ENCODE measurements at regions not wholly inside any gene's neighbourhood (a gene's known extent, or its start where the extent isn't known, plus 50 kb on each side); places are given as distances from the start of the nearest gene placed in this dataset.

GRCh38 chr4:24042094-24042493 lies 152.2 kb upstream of the PPARGC1A start:
- no peak overlapping the region for H3K27ac Mint-ChIP-seq
- no peak overlapping the region for H3K4me3 Mint-ChIP-seq
- no peaks in the 10 kb centered on the region for H3K27me3 Mint-ChIP-seq
- no peaks in the 10 kb centered on the region for H3K9me3 Mint-ChIP-seq
- no peaks in the 10 kb centered on the region for H3K36me3 Mint-ChIP-seq (ENCODE audit: low read depth)
- no peaks in the 10 kb centered on the region for H3K4me1 Mint-ChIP-seq (ENCODE audit: low read depth)

- H3K36me3 Mint-ChIP-seq (ENCODE audit: low read depth) = no peaks in the 10 kb centered on the region
- H3K27ac Mint-ChIP-seq = no peak overlapping the region
- H3K4me3 Mint-ChIP-seq = no peak overlapping the region
- no peaks in the 10 kb centered on the region for H3K27me3 Mint-ChIP-seq
- H3K4me1 Mint-ChIP-seq (ENCODE audit: low read depth) = no peaks in the 10 kb centered on the region
- H3K9me3 Mint-ChIP-seq = no peaks in the 10 kb centered on the region
Measured at GRCh38 chr4:24040811-24041210, 151.0 kb upstream of the PPARGC1A start.

DNA sequence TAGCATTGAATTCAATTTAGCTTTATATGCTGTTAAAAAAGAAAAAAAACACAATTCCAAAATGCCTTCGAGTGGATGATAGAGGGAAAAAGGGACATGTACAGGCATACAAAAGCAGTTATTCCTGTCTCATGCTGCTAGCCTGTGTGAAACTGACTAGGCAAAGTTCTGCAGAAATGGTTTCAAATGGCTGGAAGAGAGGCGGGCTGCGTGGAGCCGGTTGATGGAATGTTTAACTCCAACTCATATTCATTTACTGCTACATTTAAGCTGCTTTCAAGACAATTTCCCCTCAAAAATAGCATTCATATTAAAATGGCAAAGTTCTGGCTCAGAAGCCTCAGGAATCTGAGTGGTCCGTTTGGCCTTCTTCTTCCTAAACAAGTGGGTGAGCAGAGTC lies 143.8 kb upstream of the PPARGC1A start:
- peaks cover 4% of the 10 kb centered on the region for H3K27me3 Mint-ChIP-seq
- no peaks in the 10 kb centered on the region for H3K36me3 Mint-ChIP-seq (ENCODE audit: low read depth)
- no peaks in the 10 kb centered on the region for H3K9me3 Mint-ChIP-seq
- no peak overlapping the region for H3K27ac Mint-ChIP-seq
- no peak overlapping the region for H3K4me3 Mint-ChIP-seq
- H3K4me1 Mint-ChIP-seq (ENCODE audit: low read depth) = no peaks in the 10 kb centered on the region

DNA sequence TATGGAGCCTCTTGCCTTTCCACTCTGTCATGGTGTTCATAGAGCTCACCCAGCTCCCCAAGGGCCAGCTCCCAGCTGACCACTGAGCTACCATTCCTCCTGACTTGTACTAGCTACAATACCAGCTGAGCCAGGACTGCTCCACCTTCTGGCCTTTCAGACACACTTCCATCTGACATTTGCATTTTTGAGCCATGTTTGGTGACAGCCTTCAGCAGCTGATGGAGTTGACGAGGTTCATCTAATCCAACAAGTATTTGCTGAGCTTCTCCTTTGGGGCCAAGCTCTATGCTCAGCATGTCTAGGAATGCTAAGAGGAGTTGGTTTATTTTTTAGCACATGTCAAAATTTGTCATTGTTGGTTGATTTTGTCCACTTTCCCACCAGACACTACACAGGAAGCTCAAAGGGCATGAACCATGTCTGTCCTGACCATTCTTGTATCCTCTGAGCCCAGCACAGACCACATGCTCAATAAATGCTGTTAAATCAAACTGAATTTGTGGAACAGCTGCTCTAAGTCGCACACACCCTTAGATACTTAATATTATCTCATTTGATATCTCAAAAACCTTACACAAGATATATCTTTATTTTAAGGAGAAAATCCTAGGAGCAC lies 142.6 kb upstream of the PPARGC1A start:
- no peaks in the 10 kb centered on the region for H3K4me1 Mint-ChIP-seq (ENCODE audit: low read depth)
- H3K36me3 Mint-ChIP-seq (ENCODE audit: low read depth) = no peaks in the 10 kb centered on the region
- H3K9me3 Mint-ChIP-seq = no peaks in the 10 kb centered on the region
- no peak overlapping the region for H3K27ac Mint-ChIP-seq
- peaks cover 4% of the 10 kb centered on the region for H3K27me3 Mint-ChIP-seq
- no peak overlapping the region for H3K4me3 Mint-ChIP-seq

- Mint-ChIP-seq H3K9me3 (no peaks in the 10 kb centered on the region), H3K27me3 (peaks cover 4% of the 10 kb centered on the region), H3K27ac (no peak overlapping the region), H3K4me3 (no peak overlapping the region), H3K4me1 (ENCODE audit: low read depth) (no peaks in the 10 kb centered on the region), H3K36me3 (ENCODE audit: low read depth) (no peaks in the 10 kb centered on the region)
Measured at GRCh38 chr4:24026596-24026995, 136.7 kb upstream of the PPARGC1A start.

DNA sequence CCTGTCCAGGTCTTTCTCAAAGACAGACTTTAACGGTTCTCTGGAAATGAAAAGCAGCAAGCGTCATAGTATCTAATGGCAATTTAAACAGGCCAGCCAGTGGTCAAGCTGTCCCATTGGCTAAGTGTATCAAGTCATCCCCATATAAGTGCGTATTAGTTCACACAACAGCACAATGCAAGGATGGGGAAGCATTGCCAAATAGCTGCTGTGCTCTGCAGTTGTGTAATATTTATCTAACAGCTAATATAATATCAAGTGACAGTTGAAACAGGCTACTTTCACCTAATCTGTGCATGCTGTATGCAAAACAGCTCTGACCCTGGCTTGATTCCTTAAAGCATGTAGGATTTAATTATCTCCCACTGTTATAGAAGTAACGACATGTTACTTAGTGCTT lies 134.8 kb upstream of the PPARGC1A start:
- no peaks in the 10 kb centered on the region for H3K4me1 Mint-ChIP-seq (ENCODE audit: low read depth)
- no peak overlapping the region for H3K27ac Mint-ChIP-seq
- H3K9me3 Mint-ChIP-seq = no peaks in the 10 kb centered on the region
- H3K36me3 Mint-ChIP-seq (ENCODE audit: low read depth) = no peaks in the 10 kb centered on the region
- no peak overlapping the region for H3K4me3 Mint-ChIP-seq
- H3K27me3 Mint-ChIP-seq = no peaks in the 10 kb centered on the region

GRCh38 chr4:24024157-24024556 lies 134.3 kb upstream of the PPARGC1A start:
- H3K27ac Mint-ChIP-seq = no peak overlapping the region
- H3K4me3 Mint-ChIP-seq = no peak overlapping the region
- no peaks in the 10 kb centered on the region for H3K4me1 Mint-ChIP-seq (ENCODE audit: low read depth)
- H3K27me3 Mint-ChIP-seq = no peaks in the 10 kb centered on the region
- H3K36me3 Mint-ChIP-seq (ENCODE audit: low read depth) = no peaks in the 10 kb centered on the region
- no peaks in the 10 kb centered on the region for H3K9me3 Mint-ChIP-seq

DNA sequence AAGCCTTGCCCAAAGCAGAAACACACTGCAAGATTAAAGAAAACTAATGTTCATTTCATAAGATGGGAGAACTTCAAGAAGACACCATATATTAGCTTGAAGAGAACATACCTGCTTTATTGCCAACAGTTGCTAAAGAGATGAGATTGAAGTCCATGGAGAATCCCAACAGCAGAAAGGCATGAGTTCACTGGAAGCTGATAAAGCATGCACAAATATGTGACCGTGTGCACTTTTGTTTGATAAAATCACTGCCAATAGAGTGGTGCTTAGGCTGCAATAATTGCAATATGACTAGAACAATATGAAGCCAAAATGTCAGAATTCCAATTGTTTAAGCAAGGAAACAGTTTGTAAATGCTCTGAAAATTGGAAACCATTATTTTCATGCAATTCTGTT lies 125.9 kb upstream of the PPARGC1A start:
- no peak overlapping the region for H3K27ac Mint-ChIP-seq

GRCh38 chr4:24013668-24014422 lies 124.0 kb upstream of the PPARGC1A start:
- Mint-ChIP-seq H3K27ac (no peak overlapping the region), H3K4me3 (no peak overlapping the region), H3K36me3 (ENCODE audit: low read depth) (no peaks in the 10 kb centered on the region), H3K27me3 (no peaks in the 10 kb centered on the region), H3K4me1 (ENCODE audit: low read depth) (no peaks in the 10 kb centered on the region), H3K9me3 (peaks cover 6% of the 10 kb centered on the region)

More for the DNA sequence above, 125.9 kb upstream of the PPARGC1A start:
- Mint-ChIP-seq H3K27me3 (no peaks in the 10 kb centered on the region), H3K36me3 (ENCODE audit: low read depth) (no peaks in the 10 kb centered on the region), H3K4me3 (no peak overlapping the region), H3K4me1 (ENCODE audit: low read depth) (no peaks in the 10 kb centered on the region), H3K9me3 (peaks cover 6% of the 10 kb centered on the region)

DNA sequence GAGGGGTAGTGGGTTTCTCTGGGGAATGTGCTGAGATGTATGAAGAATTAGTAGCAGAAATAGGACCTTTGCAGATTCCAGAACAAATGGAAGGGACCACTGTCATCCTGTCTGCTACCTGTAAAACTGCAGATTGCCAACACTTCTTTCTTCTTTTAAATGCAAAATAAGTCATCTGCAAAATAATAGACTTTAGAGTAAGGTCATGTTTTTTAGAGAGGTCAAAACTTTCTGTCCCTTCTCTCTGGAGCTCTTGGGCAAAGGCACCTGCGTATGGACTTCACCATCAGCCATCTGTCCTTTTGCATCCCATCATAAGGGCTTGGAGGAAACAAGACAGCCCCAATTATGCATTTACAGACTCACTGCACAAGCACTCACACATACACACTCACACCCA lies 121.1 kb upstream of the PPARGC1A start:
- H3K36me3 Mint-ChIP-seq (ENCODE audit: low read depth) = no peaks in the 10 kb centered on the region
- no peaks in the 10 kb centered on the region for H3K4me1 Mint-ChIP-seq (ENCODE audit: low read depth)
- no peak overlapping the region for H3K4me3 Mint-ChIP-seq
- no peak overlapping the region for H3K27ac Mint-ChIP-seq
- peaks cover 6% of the 10 kb centered on the region for H3K9me3 Mint-ChIP-seq
- H3K27me3 Mint-ChIP-seq = no peaks in the 10 kb centered on the region

- Mint-ChIP-seq H3K4me3 (no peak overlapping the region), H3K36me3 (ENCODE audit: low read depth) (no peaks in the 10 kb centered on the region), H3K4me1 (ENCODE audit: low read depth) (no peaks in the 10 kb centered on the region), H3K27me3 (no peaks in the 10 kb centered on the region), H3K27ac (no peak overlapping the region), H3K9me3 (peaks cover 7% of the 10 kb centered on the region)
Measured at GRCh38 chr4:24010573-24010972, 120.7 kb upstream of the PPARGC1A start.

- H3K4me3 Mint-ChIP-seq = no peak overlapping the region
- H3K36me3 Mint-ChIP-seq (ENCODE audit: low read depth) = no peaks in the 10 kb centered on the region
- H3K27ac Mint-ChIP-seq = no peak overlapping the region
- peaks cover 4% of the 10 kb centered on the region for H3K27me3 Mint-ChIP-seq
- H3K4me1 Mint-ChIP-seq (ENCODE audit: low read depth) = no peaks in the 10 kb centered on the region
- H3K9me3 Mint-ChIP-seq = peaks cover 4% of the 10 kb centered on the region
Measured at GRCh38 chr4:24007860-24008261, 118.0 kb upstream of the PPARGC1A start.

DNA sequence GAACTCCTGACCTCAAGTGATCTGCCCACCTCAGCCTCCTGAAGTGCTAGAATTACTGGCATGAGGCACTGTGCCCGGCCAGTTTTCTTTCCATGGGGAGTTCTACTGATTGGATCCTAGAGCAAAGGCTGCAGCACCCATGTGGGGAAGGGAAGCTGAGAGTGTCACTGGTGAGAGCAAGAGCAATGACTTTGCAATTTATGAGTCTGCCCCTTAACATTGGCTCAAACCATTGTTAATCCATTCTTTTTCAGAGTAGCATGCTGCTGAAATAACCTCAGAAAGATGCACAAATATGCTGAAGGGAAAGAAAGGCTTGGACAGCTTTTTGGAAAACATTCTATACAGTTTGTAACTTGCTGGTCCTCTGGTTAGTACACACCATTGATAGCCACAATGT lies 116.4 kb upstream of the PPARGC1A start:
- Mint-ChIP-seq H3K27ac (no peak overlapping the region), H3K4me3 (no peak overlapping the region), H3K4me1 (ENCODE audit: low read depth) (no peaks in the 10 kb centered on the region), H3K36me3 (ENCODE audit: low read depth) (no peaks in the 10 kb centered on the region), H3K27me3 (peaks cover 4% of the 10 kb centered on the region), H3K9me3 (peaks cover 4% of the 10 kb centered on the region)

GRCh38 chr4:24003926-24004325 lies 114.1 kb upstream of the PPARGC1A start:
- H3K27me3 Mint-ChIP-seq = peaks cover 4% of the 10 kb centered on the region
- no peak overlapping the region for H3K27ac Mint-ChIP-seq
- H3K4me1 Mint-ChIP-seq (ENCODE audit: low read depth) = no peaks in the 10 kb centered on the region
- no peaks in the 10 kb centered on the region for H3K36me3 Mint-ChIP-seq (ENCODE audit: low read depth)
- peaks cover 4% of the 10 kb centered on the region for H3K9me3 Mint-ChIP-seq
- no peak overlapping the region for H3K4me3 Mint-ChIP-seq

DNA sequence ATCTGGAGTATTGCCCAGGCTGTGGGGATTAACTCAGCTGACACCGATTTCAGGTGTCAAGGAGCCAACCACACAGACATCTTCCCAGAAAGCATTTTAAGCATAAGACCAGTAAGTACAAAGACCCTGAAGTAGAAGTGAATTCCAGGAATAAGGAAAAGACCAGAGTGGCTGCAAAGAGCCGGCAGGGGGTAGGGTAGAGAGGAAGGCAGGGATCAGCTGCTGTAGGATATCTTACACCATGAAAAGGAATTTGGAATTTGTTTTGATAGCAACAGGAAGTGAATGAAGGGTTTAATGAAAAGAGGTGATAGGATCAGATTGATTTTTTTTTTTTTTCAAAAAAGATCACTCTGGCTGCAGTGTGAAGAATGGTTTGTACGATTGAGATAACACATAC lies 113.6 kb upstream of the PPARGC1A start:
- Mint-ChIP-seq H3K9me3 (peaks cover 4% of the 10 kb centered on the region), H3K27ac (no peak overlapping the region), H3K4me3 (no peak overlapping the region), H3K4me1 (ENCODE audit: low read depth) (no peaks in the 10 kb centered on the region), H3K27me3 (peaks cover 4% of the 10 kb centered on the region), H3K36me3 (ENCODE audit: low read depth) (no peaks in the 10 kb centered on the region)
